ENCODE measurements at regions not wholly inside any gene's neighbourhood (a gene's known extent, or its start where the extent isn't known, plus 50 kb on each side); places are given as distances from the start of the nearest gene placed in this dataset.

DNA sequence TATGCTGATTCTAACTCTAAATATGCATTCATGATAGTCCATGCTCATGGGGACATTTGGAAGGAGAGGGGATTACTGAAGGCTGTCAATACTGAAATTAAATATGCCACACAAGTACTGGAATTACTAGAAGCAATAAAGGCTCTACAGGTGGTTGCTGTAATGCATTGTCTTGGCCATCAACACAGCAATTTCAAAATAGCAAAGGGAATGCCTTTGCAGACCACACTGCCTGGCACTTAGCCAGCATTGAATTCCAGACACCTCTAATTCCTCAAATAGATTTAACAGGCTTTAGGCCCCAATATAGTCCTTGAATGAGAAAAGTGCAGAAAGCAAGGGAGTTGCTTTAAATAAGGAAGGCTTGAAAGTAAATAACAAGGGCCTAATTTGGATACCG, 115.8 kb upstream of the PLCL2 start:
- TF ChIP-seq, protein P1, sequence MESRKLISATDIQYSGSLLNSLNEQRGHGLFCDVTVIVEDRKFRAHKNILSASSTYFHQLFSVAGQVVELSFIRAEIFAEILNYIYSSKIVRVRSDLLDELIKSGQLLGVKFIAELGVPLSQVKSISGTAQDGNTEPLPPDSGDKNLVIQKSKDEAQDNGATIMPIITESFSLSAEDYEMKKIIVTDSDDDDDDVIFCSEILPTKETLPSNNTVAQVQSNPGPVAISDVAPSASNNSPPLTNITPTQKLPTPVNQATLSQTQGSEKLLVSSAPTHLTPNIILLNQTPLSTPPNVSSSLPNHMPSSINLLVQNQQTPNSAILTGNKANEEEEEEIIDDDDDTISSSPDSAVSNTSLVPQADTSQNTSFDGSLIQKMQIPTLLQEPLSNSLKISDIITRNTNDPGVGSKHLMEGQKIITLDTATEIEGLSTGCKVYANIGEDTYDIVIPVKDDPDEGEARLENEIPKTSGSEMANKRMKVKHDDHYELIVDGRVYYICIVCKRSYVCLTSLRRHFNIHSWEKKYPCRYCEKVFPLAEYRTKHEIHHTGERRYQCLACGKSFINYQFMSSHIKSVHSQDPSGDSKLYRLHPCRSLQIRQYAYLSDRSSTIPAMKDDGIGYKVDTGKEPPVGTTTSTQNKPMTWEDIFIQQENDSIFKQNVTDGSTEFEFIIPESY (IDR thresholded peaks at IDR 0.05): no peak
- TF ChIP-seq, protein P2, sequence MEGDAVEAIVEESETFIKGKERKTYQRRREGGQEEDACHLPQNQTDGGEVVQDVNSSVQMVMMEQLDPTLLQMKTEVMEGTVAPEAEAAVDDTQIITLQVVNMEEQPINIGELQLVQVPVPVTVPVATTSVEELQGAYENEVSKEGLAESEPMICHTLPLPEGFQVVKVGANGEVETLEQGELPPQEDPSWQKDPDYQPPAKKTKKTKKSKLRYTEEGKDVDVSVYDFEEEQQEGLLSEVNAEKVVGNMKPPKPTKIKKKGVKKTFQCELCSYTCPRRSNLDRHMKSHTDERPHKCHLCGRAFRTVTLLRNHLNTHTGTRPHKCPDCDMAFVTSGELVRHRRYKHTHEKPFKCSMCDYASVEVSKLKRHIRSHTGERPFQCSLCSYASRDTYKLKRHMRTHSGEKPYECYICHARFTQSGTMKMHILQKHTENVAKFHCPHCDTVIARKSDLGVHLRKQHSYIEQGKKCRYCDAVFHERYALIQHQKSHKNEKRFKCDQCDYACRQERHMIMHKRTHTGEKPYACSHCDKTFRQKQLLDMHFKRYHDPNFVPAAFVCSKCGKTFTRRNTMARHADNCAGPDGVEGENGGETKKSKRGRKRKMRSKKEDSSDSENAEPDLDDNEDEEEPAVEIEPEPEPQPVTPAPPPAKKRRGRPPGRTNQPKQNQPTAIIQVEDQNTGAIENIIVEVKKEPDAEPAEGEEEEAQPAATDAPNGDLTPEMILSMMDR (IDR thresholded peaks at IDR 0.05; ENCODE audit: low read depth, low read length, missing input control): no peak
- TF ChIP-seq YY1 (IDR thresholded peaks at IDR 0.05): no peak
- no peak for TF ChIP-seq HNF4A (conservative IDR thresholded peaks at IDR 0.05)
- TF ChIP-seq RAD21 (IDR thresholded peaks at IDR 0.05): no peak
- no peak for TF ChIP-seq FOXA2 (IDR thresholded peaks at IDR 0.05)
- TF ChIP-seq, protein P3, sequence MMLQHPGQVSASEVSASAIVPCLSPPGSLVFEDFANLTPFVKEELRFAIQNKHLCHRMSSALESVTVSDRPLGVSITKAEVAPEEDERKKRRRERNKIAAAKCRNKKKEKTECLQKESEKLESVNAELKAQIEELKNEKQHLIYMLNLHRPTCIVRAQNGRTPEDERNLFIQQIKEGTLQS (IDR thresholded peaks at IDR 0.05): no peak
- TF ChIP-seq RXRA (IDR thresholded peaks at IDR 0.05): no peak
- no peak for TF ChIP-seq TAF1 (conservative IDR thresholded peaks at IDR 0.05)
- TF ChIP-seq EGR1 (IDR thresholded peaks at IDR 0.05; ENCODE audit: low read depth in 2 of 2): no peak
- no peak for TF ChIP-seq SP1 (IDR thresholded peaks at IDR 0.05)
- no peak for TF ChIP-seq FOXA1 (IDR thresholded peaks at IDR 0.05)
- TF ChIP-seq JUND (IDR thresholded peaks at IDR 0.05): no peak
- TF ChIP-seq NR2F2 (IDR thresholded peaks at IDR 0.05): no peak
- TF ChIP-seq GABPA (IDR thresholded peaks at IDR 0.05 in 1 of 2, conservative IDR thresholded peaks at IDR 0.05 in 1 of 2): no peak
- TF ChIP-seq, protein P4, sequence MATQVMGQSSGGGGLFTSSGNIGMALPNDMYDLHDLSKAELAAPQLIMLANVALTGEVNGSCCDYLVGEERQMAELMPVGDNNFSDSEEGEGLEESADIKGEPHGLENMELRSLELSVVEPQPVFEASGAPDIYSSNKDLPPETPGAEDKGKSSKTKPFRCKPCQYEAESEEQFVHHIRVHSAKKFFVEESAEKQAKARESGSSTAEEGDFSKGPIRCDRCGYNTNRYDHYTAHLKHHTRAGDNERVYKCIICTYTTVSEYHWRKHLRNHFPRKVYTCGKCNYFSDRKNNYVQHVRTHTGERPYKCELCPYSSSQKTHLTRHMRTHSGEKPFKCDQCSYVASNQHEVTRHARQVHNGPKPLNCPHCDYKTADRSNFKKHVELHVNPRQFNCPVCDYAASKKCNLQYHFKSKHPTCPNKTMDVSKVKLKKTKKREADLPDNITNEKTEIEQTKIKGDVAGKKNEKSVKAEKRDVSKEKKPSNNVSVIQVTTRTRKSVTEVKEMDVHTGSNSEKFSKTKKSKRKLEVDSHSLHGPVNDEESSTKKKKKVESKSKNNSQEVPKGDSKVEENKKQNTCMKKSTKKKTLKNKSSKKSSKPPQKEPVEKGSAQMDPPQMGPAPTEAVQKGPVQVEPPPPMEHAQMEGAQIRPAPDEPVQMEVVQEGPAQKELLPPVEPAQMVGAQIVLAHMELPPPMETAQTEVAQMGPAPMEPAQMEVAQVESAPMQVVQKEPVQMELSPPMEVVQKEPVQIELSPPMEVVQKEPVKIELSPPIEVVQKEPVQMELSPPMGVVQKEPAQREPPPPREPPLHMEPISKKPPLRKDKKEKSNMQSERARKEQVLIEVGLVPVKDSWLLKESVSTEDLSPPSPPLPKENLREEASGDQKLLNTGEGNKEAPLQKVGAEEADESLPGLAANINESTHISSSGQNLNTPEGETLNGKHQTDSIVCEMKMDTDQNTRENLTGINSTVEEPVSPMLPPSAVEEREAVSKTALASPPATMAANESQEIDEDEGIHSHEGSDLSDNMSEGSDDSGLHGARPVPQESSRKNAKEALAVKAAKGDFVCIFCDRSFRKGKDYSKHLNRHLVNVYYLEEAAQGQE (IDR thresholded peaks at IDR 0.05): no peak
- TF ChIP-seq, protein P5, sequence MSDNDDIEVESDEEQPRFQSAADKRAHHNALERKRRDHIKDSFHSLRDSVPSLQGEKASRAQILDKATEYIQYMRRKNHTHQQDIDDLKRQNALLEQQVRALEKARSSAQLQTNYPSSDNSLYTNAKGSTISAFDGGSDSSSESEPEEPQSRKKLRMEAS (IDR thresholded peaks at IDR 0.05): no peak
- no peak for TF ChIP-seq HNF4G (IDR thresholded peaks at IDR 0.05)
- H3K9ac ChIP-seq (ENCODE audit: low read depth in 1 of 2, low read length in 2 of 2): no peak overlapping the region

More for the DNA sequence above, 115.8 kb upstream of the PLCL2 start:
- DNase-seq (ENCODE audit: low spot score): no peak
- 85% methylated on average over 1 of the region's 1 CpG for WGBS
- H3K4me3 ChIP-seq (ENCODE audit: low read depth in 1 of 3, low read length in 3 of 3): no peak overlapping the region
- H3K36me3 ChIP-seq (ENCODE audit: control insufficient read depth in 4 of 4, insufficient read depth in 3 of 4, low read depth in 1 of 4, low read length in 3 of 4): no peaks in the 10 kb centered on the region
- H3K9me3 ChIP-seq (ENCODE audit: control insufficient read depth in 4 of 4, low read length in 3 of 4): no peaks in the 10 kb centered on the region
- no peaks in the 10 kb centered on the region for H3K4me1 ChIP-seq (ENCODE audit: control insufficient read depth in 4 of 4, insufficient read depth in 4 of 4, low read length in 3 of 4)
- H3K27me3 ChIP-seq (ENCODE audit: control insufficient read depth in 4 of 4, insufficient read depth in 4 of 4, low read length in 3 of 4): no peaks in the 10 kb centered on the region
- no peak overlapping the region for H3K27ac ChIP-seq (ENCODE audit: low read depth in 1 of 2, low read length in 2 of 2)

All from liver (tissue), 8 donors.